ENCODE measurements at regions not wholly inside any gene's neighbourhood (a gene's known extent, or its start where the extent isn't known, plus 50 kb on each side); places are given as distances from the start of the nearest gene placed in this dataset.

DNA sequence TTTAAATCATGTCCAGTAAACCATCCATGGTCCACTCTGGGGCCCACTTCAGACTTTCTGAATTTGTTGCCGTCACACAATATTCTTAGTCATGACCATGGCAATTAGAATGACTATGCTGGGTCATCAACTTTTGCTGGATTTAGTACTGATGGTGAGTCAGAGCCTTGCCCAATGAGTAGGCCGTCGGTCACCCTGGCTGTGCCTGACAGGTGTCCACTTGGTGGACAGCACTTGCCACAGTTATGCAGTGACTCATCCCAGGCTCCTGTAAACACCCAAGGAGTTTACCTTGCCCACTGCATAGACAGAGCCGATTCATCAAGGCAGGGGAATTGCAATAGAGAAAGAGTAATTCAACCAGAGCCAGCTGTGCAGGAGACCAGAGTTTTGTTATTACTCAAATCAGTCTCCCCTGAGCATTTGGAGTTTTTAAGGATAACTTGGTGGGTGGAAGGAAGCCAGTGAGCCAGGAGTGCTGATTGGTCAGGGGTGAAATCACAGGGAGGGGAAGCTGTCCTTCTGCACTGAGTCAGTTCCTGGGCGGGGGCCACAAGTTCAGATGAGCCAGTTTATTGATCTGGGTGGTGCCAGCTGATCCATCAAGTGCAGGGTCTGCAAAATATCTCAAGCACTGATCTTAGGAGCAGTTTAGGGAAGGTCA, 333.8 kb downstream of the PTPRU start:
- TF ChIP-seq, protein P1, sequence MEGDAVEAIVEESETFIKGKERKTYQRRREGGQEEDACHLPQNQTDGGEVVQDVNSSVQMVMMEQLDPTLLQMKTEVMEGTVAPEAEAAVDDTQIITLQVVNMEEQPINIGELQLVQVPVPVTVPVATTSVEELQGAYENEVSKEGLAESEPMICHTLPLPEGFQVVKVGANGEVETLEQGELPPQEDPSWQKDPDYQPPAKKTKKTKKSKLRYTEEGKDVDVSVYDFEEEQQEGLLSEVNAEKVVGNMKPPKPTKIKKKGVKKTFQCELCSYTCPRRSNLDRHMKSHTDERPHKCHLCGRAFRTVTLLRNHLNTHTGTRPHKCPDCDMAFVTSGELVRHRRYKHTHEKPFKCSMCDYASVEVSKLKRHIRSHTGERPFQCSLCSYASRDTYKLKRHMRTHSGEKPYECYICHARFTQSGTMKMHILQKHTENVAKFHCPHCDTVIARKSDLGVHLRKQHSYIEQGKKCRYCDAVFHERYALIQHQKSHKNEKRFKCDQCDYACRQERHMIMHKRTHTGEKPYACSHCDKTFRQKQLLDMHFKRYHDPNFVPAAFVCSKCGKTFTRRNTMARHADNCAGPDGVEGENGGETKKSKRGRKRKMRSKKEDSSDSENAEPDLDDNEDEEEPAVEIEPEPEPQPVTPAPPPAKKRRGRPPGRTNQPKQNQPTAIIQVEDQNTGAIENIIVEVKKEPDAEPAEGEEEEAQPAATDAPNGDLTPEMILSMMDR (IDR thresholded peaks at IDR 0.05; ENCODE audit: borderline replicate concordance, insufficient read depth, low read depth, low read length) = no peak
- no peak overlapping the region for H3K4me3 ChIP-seq (ENCODE audit: low read depth, low read length)

DNA sequence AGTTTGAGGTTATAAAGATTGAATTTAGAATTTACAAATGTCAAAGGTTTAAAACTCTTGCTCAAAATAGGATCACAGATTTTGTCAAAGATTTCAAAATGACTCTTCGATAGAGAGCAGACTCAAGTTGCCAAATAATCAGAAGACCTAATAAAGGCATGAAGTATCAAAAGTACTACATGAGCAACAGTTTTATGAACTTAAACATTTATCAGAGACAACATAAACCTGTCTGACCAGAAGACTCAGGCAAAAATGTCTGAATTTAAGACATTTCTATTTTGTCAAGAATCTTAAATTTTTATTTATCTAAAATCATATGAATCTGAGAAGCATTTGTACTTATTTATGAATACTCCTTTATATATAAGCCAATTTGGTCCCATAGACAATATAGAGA, 330.9 kb downstream of the PTPRU start:
- H3K4me3 ChIP-seq (ENCODE audit: low read depth, low read length) = no peak overlapping the region
- TF ChIP-seq, protein P1 (IDR thresholded peaks at IDR 0.05; ENCODE audit: borderline replicate concordance, insufficient read depth, low read depth, low read length) = no peak

DNA sequence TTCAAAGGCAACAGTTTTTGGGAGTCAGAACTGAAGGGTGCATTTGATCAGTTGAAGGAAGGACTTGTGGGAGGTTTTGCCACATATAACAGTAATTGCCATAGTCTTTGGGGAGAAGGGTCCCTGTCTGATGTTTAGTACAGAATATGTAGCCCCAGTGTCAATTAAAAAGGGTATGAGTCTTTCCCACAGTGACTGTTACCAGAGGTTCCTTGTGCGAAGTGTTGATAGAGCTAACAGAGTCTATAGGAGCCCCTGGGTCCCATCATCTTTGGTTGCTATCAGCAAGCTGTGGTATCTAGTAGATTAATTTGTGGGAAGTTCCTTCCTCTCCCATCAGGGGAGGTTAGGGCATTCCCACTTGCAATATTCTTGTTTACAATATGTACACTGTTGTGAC, 329.2 kb downstream of the PTPRU start:
- H3K4me3 ChIP-seq (ENCODE audit: low read depth, low read length) = no peak overlapping the region
- TF ChIP-seq, protein P1 (IDR thresholded peaks at IDR 0.05; ENCODE audit: borderline replicate concordance, insufficient read depth, low read depth, low read length) = no peak

DNA sequence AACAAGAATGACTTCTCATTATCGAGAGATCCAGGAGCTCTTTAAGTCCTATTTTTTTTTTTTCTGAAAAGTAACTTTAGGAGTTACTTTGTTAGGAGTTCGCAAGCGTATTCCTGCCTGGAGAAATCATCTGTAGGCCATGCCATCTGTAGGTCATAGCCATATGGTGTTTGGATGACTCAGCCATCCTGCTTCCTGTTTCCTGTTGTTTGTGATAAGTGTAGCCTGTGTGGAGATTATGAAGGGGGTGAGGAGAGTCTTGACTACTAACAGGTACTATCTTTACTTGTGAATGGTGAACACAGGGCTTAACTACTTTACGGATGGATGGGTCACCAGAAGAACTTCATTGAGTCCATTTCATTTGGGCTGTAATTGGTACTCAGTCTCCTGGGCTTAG, 327.2 kb downstream of the PTPRU start:
- TF ChIP-seq, protein P1 (IDR thresholded peaks at IDR 0.05; ENCODE audit: borderline replicate concordance, insufficient read depth, low read depth, low read length) = no peak
- H3K4me3 ChIP-seq (ENCODE audit: low read depth, low read length) = no peak overlapping the region

DNA sequence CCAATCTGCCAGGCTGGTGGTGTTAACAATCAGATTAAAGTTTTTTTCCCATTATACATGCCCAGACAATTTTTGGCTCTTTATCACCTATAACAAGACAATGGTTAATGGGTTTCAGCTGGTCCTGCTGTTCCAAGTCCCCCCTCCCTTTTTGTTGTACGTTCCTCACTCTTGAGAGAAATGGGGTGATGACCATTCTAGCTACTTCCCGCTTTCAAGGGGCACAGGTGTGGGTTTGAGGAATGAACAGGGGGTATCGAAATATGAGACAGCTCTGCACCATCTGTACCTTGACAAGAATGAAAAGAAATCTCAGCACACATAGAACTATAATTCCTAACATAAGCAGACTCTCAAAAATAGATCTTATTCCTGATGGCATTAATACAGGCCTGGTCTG, 326.8 kb downstream of the PTPRU start:
- no peak overlapping the region for H3K4me3 ChIP-seq (ENCODE audit: low read depth, low read length)
- TF ChIP-seq, protein P1 (IDR thresholded peaks at IDR 0.05; ENCODE audit: borderline replicate concordance, insufficient read depth, low read depth, low read length) = no peak

DNA sequence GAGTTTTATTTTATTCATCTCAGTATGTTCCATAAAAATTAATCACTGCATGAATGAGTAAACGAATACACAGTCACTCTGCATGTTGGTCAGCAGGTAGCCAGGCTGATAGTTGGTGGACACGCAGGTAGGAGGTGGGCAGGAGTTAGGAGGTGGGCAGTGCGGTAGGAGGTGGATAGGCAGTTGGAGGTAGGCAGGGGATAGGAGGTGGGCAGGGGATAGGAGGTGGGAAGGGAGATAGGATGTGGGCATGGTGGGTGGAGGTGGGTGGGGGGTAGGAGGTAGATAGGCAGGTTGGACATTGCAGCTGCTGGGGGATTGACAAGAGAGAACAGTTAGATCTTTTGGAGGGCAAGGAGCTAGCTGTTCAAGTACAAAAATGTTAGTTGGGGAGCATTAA, 322.7 kb downstream of the PTPRU start:
- TF ChIP-seq, protein P1 (IDR thresholded peaks at IDR 0.05; ENCODE audit: borderline replicate concordance, insufficient read depth, low read depth, low read length) = no peak
- no peak overlapping the region for H3K4me3 ChIP-seq (ENCODE audit: low read depth, low read length)

All from GM12875 (cell line).